Heart right ventricle (tissue), 16 donors: ENCODE measurements at regions not wholly inside any gene's neighbourhood (a gene's known extent, or its start where the extent isn't known, plus 50 kb on each side); places are given as distances from the start of the nearest gene placed in this dataset.

Experiments
- ATAC-seq, 8 donors: fragments of 200-7000 bp; cut with Tn5 transposase; one replicate each; pipeline ENCODE4 v1.9.1; 2020; ENCODE audit warnings: mild to moderate bottlenecking in 8 of 8, moderate library complexity in 8 of 8, moderate number of reproducible peaks in 1 of 8
- DNase-seq, 2 donors: peaks; one replicate each; pipeline ENCODE4 v3.0.0-alpha.2; 2020
- H3K27ac ChIP-seq, 10 donors: fragments of 200-600 bp; sonication (generic) in 2 of 10; one replicate each; pipeline versions ENCODE4 v1.5.0 to v1.8.0; 2020 to 2022; ENCODE audit warnings: mild to moderate bottlenecking in 3 of 10
- H3K27me3 ChIP-seq, 7 donors: fragments of 200-600 bp; one replicate each; pipeline ENCODE4 v1.8.0; 2021 to 2022; ENCODE audit warnings: mild to moderate bottlenecking in 2 of 7
- H3K36me3 ChIP-seq, 9 donors: fragments of 200-600 bp; sonication (generic) in 1 of 9; one replicate each; pipeline versions ENCODE4 v1.5.0 to v1.8.0; 2020 to 2022; ENCODE audit warnings: mild to moderate bottlenecking in 2 of 9
- H3K4me1 ChIP-seq, 9 donors: fragments of 200-600 bp; sonication (generic) in 1 of 9; one replicate each; pipeline versions ENCODE4 v1.5.0 to v1.8.0; 2020 to 2022; ENCODE audit warnings: mild to moderate bottlenecking in 4 of 9
- H3K4me3 ChIP-seq, 10 donors: fragments of 200-600 bp; sonication (generic) in 2 of 10; one replicate each; pipeline versions ENCODE4 v1.5.0 to v1.8.0; 2020 to 2022; ENCODE audit warnings: mild to moderate bottlenecking in 7 of 10, moderate library complexity in 2 of 10
- H3K9me3 ChIP-seq, 11 donors: fragments of 200-600 bp in 10 of 11; sonication (generic) in 2 of 11; one replicate each; pipeline versions ENCODE4 v1.5.0 to v1.8.0; 2013 to 2022; ENCODE audit warnings: mild to moderate bottlenecking in 2 of 11, control low read depth in 1 of 11, moderate library complexity in 1 of 11
- WGBS, 2 donors: extraction: QIAGEN DNeasy Blood & Tissue Kit; methylation state at CpG; one replicate each; pipeline ENCODE4 v1.1.7; 2013; ENCODE audit warnings: inconsistent platforms in 1 of 2; 5-methylcytosine and 5-hydroxymethylcytosine counted together
- intact Hi-C, 10 donors: fragments of 100-400 bp; cut with DNase I; formaldehyde crosslinking; loops; one replicate each; pipeline versions ENCODE4 v1.11.1 to v1.14.2; 2022
- TF ChIP-seq, protein P1 (sequence below), 9 donors: fragments of 200-600 bp; sonication (generic) in 2 of 9; IDR thresholded peaks; one replicate each; pipeline versions ENCODE4 v1.5.0 to v1.8.0; 2021 to 2022; ENCODE audit warnings: antibody characterized with exemption in 9 of 9, mild to moderate bottlenecking in 5 of 9, moderate library complexity in 1 of 9
- donor health status: Arrhythmogenic right ventricular cardiomyopathy.
- donor health status: ischemic (EF 13 %, LVEDD 7.1; RV severe dilation, severe dysfunction).
- donor health status: healthy with polysubstance abuse.
- donor health status: DM: no; HTN: yes; CAD: no.
- donor health status: DM: no; HTN: no; CAD: no.
- donor health status: ischemic (EF 25% LVEDD 6.9; RV normal size, moderate dysfunction).
- donor health status: ischemic (EF 25% LVEDD 5.7; RV mildly dilated, moderate dysfunction).
- donor health status: healthy.
- donor health status: DM: yes; HTN: yes; CAD: no.
- donor health status: Ischemic cardiomyopathy.
- donor health status: ischemic (EF 35%, LVEDD 5.7; RV mildly dilated, moderate dysfunction).
- donor health status: nonischemic (EF 11% LVEDD 7.7; RV severe dilation, severe dysfunction).
- donor health status: DM: yes; HTN: yes; CAD: no.
- donor health status: PGD.
- donor health status: ischemic (EF 29% LVEDD 5.4; RV normal size, mild dysfunction).
- donor health status: nonischemic (EF 23%, LVEDD 6.1; RV moderate dilation, normal function).

- Histone ChIP-seq H3K27ac (no peak overlapping the region), H3K9me3 (no peaks in the 10 kb centered on the region), H3K4me3 (no peak overlapping the region), H3K27me3 (peaks cover 0 to 16% (median 0%) of the 10 kb centered on the region in 7 donors), H3K4me1 (no peaks in the 10 kb centered on the region), H3K36me3 (no peaks in the 10 kb centered on the region)
- 17 to 21% methylated on average over 5 of the region's 5 CpGs for WGBS, 2 donors
- intact Hi-C loops, result loop anchor here in 9 of 10 donors (1.0 to 10.0 kb wide), 9 partner anchors 132 to 448 kb away; partner anchors contain the start of gene NHS (in 4 of the 9)
- TF ChIP-seq, protein P1, sequence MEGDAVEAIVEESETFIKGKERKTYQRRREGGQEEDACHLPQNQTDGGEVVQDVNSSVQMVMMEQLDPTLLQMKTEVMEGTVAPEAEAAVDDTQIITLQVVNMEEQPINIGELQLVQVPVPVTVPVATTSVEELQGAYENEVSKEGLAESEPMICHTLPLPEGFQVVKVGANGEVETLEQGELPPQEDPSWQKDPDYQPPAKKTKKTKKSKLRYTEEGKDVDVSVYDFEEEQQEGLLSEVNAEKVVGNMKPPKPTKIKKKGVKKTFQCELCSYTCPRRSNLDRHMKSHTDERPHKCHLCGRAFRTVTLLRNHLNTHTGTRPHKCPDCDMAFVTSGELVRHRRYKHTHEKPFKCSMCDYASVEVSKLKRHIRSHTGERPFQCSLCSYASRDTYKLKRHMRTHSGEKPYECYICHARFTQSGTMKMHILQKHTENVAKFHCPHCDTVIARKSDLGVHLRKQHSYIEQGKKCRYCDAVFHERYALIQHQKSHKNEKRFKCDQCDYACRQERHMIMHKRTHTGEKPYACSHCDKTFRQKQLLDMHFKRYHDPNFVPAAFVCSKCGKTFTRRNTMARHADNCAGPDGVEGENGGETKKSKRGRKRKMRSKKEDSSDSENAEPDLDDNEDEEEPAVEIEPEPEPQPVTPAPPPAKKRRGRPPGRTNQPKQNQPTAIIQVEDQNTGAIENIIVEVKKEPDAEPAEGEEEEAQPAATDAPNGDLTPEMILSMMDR (IDR thresholded peaks at IDR 0.05), result peak; percentile 43 to 82 (median 70)
- DNase-seq (peak in 1 of 2 donors; percentile 28), ATAC-seq (peak in 2 of 8 donors; percentile 47 to 60)
Observed at GRCh38 chrX:17242470-17242869, 132.5 kb upstream of the NHS start.

- DNase-seq (no peak), ATAC-seq (no peak)
- H3K9me3 ChIP-seq, result no peaks in the 10 kb centered on the region
- 96 to 100% methylated on average over 1 of the region's 1 CpG for WGBS, 2 donors
- H3K36me3 ChIP-seq, result no peaks in the 10 kb centered on the region
- intact Hi-C loops, result loop anchor here in 5 of 10 donors (1.0 to 10.0 kb wide), 3 partner anchors 13 to 348 kb away; partner anchors contain the start of gene NHS (in 4 of the 5)
- H3K4me1 ChIP-seq, result no peaks in the 10 kb centered on the region
- H3K27me3 ChIP-seq, result peaks cover 0 to 3% (median 0%) of the 10 kb centered on the region in 7 donors
- H3K4me3 ChIP-seq, result no peak overlapping the region
- TF ChIP-seq, protein P1 (IDR thresholded peaks at IDR 0.05), result no peak
- H3K27ac ChIP-seq, result no peak overlapping the region
Observed at GRCh38 chrX:17247144-17247543, 127.9 kb upstream of the NHS start.

GRCh38 chrX:17262123-17262522, 112.9 kb upstream of the NHS start:
- Histone ChIP-seq H3K27ac (no peak overlapping the region), H3K27me3 (no peaks in the 10 kb centered on the region), H3K36me3 (no peaks in the 10 kb centered on the region), H3K4me1 (no peaks in the 10 kb centered on the region), H3K9me3 (peaks cover 0 to 17% (median 0%) of the 10 kb centered on the region in 11 donors), H3K4me3 (no peak overlapping the region)
- ATAC-seq, result no peak
- intact Hi-C loops, result no loop called here
- DNase-seq, result no peak
- TF ChIP-seq, protein P1 (IDR thresholded peaks at IDR 0.05), result no peak
- 62 to 68% methylated on average over 2 of the region's 2 CpGs for WGBS, 2 donors

DNA sequence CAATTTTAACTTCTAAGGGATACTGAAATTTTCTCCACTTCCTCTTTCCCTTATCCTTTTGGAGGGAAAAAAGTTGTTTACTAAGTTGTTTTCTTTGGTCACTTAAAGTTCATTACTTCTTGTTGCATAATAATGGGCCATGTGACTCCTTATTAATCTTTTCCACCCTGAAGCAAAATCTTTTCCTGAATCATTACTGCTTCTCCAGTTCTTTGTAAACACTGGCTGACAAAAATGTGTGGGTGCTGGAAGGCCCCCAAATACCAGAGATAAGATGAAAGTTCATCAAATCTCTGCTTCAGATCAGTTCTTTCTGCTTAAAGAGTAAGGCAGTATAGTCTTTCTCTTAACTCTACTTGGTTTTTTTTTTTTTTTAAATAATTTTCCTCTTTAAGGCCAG, 108.9 kb upstream of the NHS start:
- Histone ChIP-seq H3K4me3 (no peak overlapping the region), H3K9me3 (peaks cover 0 to 12% (median 0%) of the 10 kb centered on the region in 11 donors), H3K4me1 (no peaks in the 10 kb centered on the region), H3K36me3 (no peaks in the 10 kb centered on the region), H3K27me3 (no peaks in the 10 kb centered on the region), H3K27ac (no peak overlapping the region)
- ATAC-seq, result no peak
- intact Hi-C loops, result no loop called here
- TF ChIP-seq, protein P1 (IDR thresholded peaks at IDR 0.05), result no peak
- DNase-seq, result no peak
